ENCODE measurements at regions not wholly inside any gene's neighbourhood (a gene's known extent, or its start where the extent isn't known, plus 50 kb on each side); places are given as distances from the start of the nearest gene placed in this dataset.

GRCh38 chr16:60816461-60816860 lies 1219.8 kb downstream of the CDH8 start:
- TF ChIP-seq CTCF (IDR thresholded peaks at IDR 0.05 in 2 of 3, conservative IDR thresholded peaks at IDR 0.05 in 1 of 3; ENCODE audit: control insufficient read depth in 2 of 3, extremely low read depth in 1 of 3, insufficient read depth in 1 of 3, low read depth in 3 of 3, low read length in 3 of 3) (no peak), STAT3 (IDR thresholded peaks at IDR 0.05; ENCODE audit: low read depth, low read length) (no peak), EZH2 (IDR thresholded peaks at IDR 0.05; ENCODE audit: borderline replicate concordance, control insufficient read depth, low read depth, low read length) (no peak), NFYB (IDR thresholded peaks at IDR 0.05; ENCODE audit: insufficient read depth, low read depth, low read length) (no peak)
- TF ChIP-seq, protein P1, sequence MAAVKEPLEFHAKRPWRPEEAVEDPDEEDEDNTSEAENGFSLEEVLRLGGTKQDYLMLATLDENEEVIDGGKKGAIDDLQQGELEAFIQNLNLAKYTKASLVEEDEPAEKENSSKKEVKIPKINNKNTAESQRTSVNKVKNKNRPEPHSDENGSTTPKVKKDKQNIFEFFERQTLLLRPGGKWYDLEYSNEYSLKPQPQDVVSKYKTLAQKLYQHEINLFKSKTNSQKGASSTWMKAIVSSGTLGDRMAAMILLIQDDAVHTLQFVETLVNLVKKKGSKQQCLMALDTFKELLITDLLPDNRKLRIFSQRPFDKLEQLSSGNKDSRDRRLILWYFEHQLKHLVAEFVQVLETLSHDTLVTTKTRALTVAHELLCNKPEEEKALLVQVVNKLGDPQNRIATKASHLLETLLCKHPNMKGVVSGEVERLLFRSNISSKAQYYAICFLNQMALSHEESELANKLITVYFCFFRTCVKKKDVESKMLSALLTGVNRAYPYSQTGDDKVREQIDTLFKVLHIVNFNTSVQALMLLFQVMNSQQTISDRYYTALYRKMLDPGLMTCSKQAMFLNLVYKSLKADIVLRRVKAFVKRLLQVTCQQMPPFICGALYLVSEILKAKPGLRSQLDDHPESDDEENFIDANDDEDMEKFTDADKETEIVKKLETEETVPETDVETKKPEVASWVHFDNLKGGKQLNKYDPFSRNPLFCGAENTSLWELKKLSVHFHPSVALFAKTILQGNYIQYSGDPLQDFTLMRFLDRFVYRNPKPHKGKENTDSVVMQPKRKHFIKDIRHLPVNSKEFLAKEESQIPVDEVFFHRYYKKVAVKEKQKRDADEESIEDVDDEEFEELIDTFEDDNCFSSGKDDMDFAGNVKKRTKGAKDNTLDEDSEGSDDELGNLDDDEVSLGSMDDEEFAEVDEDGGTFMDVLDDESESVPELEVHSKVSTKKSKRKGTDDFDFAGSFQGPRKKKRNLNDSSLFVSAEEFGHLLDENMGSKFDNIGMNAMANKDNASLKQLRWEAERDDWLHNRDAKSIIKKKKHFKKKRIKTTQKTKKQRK (IDR thresholded peaks at IDR 0.05; ENCODE audit: low read depth, low read length): no peak
